Gastrocnemius medialis (tissue), 4 donors: ENCODE measurements at regions not wholly inside any gene's neighbourhood (a gene's known extent, or its start where the extent isn't known, plus 50 kb on each side); places are given as distances from the start of the nearest gene placed in this dataset.

Source experiments
- CTCF ChIP-seq, 5 experiments: fragments of 450-650 bp in 3 of 5; fragments of 200-600 bp in 2 of 5; sonication (generic) in 2 of 5; IDR thresholded peaks in 4 of 5; conservative IDR thresholded peaks in 1 of 5; 1 replicate in 4 of 5; 2 replicates in 1 of 5; pipeline ENCODE4 v1.5.1; 2016 to 2019; ENCODE audit warnings: antibody characterized with exemption in 5 of 5, mild to moderate bottlenecking in 3 of 5, moderate library complexity in 3 of 5
- POLR2A ChIP-seq, 2 donors: fragments of 450-650 bp; IDR thresholded peaks; one replicate each; pipeline ENCODE4 v1.6.1; 2017; ENCODE audit warnings: antibody characterized with exemption in 2 of 2, mild to moderate bottlenecking in 2 of 2, moderate library complexity in 2 of 2

GRCh38 chr3:105197863-105198262, 168.8 kb upstream of the ALCAM start:
- TF ChIP-seq CTCF (IDR thresholded peaks at IDR 0.05 in 4 of 5, conservative IDR thresholded peaks at IDR 0.05 in 1 of 5), result no peak
- TF ChIP-seq POLR2A (IDR thresholded peaks at IDR 0.05), result no peak
